Glutamatergic neuron (in vitro differentiated cells): ENCODE measurements at regions not wholly inside any gene's neighbourhood (a gene's known extent, or its start where the extent isn't known, plus 50 kb on each side); places are given as distances from the start of the nearest gene placed in this dataset.

Experiments used
- DNase-seq: peaks from one replicate; pipeline ENCODE4 v3.0.0; 2022
- H3K27ac Mint-ChIP-seq: one replicate; pipeline ENCODE4 v1.8.0; 2020; ENCODE audit warnings: mild to moderate bottlenecking, mixed read lengths, inconsistent platforms; ENCODE audit not compliant: unreplicated experiment
- H3K27me3 Mint-ChIP-seq: one replicate; pipeline ENCODE4 v1.8.0; 2020; ENCODE audit warnings: mild to moderate bottlenecking, moderate library complexity, mixed read lengths, inconsistent platforms; ENCODE audit not compliant: unreplicated experiment
- H3K36me3 Mint-ChIP-seq: one replicate; pipeline ENCODE4 v1.8.0; 2020; ENCODE audit warnings: mild to moderate bottlenecking, mixed read lengths, inconsistent platforms; ENCODE audit not compliant: unreplicated experiment
- H3K4me1 Mint-ChIP-seq: one replicate; pipeline ENCODE4 v1.8.0; 2020; ENCODE audit warnings: mild to moderate bottlenecking, low read depth, mixed read lengths, inconsistent platforms; ENCODE audit not compliant: unreplicated experiment
- H3K4me3 Mint-ChIP-seq: one replicate; pipeline ENCODE4 v1.8.0; 2020; ENCODE audit warnings: mild to moderate bottlenecking, mixed read lengths, inconsistent platforms; ENCODE audit not compliant: unreplicated experiment
- H3K9me3 Mint-ChIP-seq: one replicate; pipeline ENCODE4 v1.8.0; 2020; ENCODE audit warnings: mild to moderate bottlenecking, moderate library complexity, mixed read lengths, inconsistent platforms; ENCODE audit not compliant: unreplicated experiment
- TF ChIP-seq, protein P1 (sequence below): fragments of 200-600 bp; sonication (generic); IDR thresholded peaks from one replicate; pipeline ENCODE4 v1.5.0; 2021; ENCODE audit not compliant: partially characterized antibody, unreplicated experiment

DNA sequence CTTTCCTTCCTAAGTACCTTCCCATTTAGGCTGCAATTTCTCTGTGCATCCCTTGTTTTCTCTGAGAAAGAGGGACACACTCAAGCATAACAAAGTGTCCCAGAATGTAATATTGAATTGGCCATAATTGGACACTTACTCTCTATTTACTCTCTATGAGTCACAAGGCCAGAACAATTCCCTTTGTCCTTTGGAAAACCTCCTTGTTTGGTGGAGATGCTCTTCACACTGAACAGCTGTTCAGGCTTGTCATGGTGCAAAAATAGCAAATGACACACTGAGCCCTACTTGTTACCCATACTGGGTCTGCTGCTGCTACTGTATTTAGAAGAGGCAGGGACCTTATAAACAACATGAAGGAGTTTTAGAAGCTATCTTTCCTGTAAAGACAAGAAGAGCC lies 1590.5 kb upstream of the TMEM132C start:
- TF ChIP-seq, protein P1, sequence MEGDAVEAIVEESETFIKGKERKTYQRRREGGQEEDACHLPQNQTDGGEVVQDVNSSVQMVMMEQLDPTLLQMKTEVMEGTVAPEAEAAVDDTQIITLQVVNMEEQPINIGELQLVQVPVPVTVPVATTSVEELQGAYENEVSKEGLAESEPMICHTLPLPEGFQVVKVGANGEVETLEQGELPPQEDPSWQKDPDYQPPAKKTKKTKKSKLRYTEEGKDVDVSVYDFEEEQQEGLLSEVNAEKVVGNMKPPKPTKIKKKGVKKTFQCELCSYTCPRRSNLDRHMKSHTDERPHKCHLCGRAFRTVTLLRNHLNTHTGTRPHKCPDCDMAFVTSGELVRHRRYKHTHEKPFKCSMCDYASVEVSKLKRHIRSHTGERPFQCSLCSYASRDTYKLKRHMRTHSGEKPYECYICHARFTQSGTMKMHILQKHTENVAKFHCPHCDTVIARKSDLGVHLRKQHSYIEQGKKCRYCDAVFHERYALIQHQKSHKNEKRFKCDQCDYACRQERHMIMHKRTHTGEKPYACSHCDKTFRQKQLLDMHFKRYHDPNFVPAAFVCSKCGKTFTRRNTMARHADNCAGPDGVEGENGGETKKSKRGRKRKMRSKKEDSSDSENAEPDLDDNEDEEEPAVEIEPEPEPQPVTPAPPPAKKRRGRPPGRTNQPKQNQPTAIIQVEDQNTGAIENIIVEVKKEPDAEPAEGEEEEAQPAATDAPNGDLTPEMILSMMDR = no peak
- no peaks in the 10 kb centered on the region for H3K36me3 Mint-ChIP-seq
- no peaks in the 10 kb centered on the region for H3K27me3 Mint-ChIP-seq
- H3K27ac Mint-ChIP-seq = no peak overlapping the region
- H3K9me3 Mint-ChIP-seq = peaks cover 11% of the 10 kb centered on the region
- H3K4me3 Mint-ChIP-seq = no peak overlapping the region
- H3K4me1 Mint-ChIP-seq = no peaks in the 10 kb centered on the region
- no peak for DNase-seq

DNA sequence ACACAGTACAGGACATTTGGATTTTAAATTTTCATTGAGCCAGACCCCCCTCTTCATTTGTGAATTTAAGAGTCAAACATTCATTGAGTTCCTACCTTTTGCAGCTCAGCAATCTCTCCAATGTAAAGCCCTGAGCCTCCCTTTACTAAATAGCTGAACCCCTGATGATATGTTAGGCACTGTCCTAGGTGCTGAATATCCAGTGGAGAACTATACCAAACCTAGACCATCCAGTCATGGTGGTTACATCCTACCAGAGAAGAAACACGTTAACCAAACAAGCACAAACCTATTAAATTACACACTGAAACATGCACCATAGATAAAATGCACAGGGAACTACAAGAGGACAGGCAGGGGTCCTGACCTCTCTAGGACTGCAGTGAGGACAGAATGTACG lies 1585.3 kb upstream of the TMEM132C start:
- TF ChIP-seq, protein P1 = no peak
- no peak for DNase-seq

DNA sequence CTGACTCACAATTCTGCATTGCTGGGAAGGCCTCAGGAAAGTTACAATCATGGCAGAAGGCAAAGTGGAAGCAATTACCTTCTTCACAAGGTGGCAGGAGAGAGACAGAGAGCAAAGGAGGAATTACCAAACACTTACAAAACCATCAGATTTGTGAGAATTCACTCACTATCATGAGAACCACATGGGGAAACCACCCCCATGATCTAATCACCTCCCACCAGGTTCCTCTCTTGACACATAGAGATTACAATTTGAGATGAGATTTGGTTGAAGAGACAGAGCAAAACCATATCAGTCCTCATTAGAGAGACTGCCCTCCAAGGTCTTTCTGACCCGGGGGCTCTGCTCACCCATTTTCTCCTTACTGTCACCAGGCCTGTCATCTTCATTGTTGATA lies 1582.3 kb upstream of the TMEM132C start:
- peaks cover 4% of the 10 kb centered on the region for H3K36me3 Mint-ChIP-seq

More for the DNA sequence above, 1585.3 kb upstream of the TMEM132C start:
- H3K4me3 Mint-ChIP-seq = no peak overlapping the region
- H3K9me3 Mint-ChIP-seq = peaks cover 9% of the 10 kb centered on the region
- H3K4me1 Mint-ChIP-seq = no peaks in the 10 kb centered on the region
- H3K36me3 Mint-ChIP-seq = peaks cover 4% of the 10 kb centered on the region
- H3K27me3 Mint-ChIP-seq = no peaks in the 10 kb centered on the region
- H3K27ac Mint-ChIP-seq = no peak overlapping the region

DNA sequence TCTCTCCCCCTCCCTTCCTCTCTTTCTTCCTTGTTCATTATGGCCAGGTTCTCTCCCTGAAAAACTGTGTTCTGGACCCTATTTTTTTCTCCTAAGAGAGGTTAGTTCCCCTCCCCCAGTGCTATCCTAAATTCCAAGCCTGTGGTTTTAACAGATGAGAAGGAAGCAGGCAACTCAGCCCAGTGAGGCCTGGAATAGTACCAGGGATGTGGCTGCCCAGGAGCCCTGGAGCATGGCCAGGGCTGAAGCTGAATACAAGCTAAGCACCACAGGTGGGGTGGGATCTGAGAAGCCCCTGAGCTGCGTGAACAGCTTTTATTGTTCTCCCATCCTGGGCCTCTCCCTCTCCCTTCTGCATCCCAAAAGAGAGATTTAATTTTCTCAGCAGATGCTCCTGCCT lies 1581.3 kb upstream of the TMEM132C start:
- Mint-ChIP-seq H3K4me3 (no peak overlapping the region), H3K9me3 (peaks cover 2% of the 10 kb centered on the region)

More for the DNA sequence above, 1582.3 kb upstream of the TMEM132C start:
- TF ChIP-seq, protein P1 = no peak
- no peak overlapping the region for H3K27ac Mint-ChIP-seq
- H3K4me1 Mint-ChIP-seq = no peaks in the 10 kb centered on the region
- H3K27me3 Mint-ChIP-seq = peaks cover 4% of the 10 kb centered on the region
- H3K4me3 Mint-ChIP-seq = no peak overlapping the region
- peaks cover 2% of the 10 kb centered on the region for H3K9me3 Mint-ChIP-seq
- no peak for DNase-seq

GRCh38 chr12:126688556-126688955 lies 1578.4 kb upstream of the TMEM132C start:
- H3K9me3 Mint-ChIP-seq = peaks cover 2% of the 10 kb centered on the region
- TF ChIP-seq, protein P1 = no peak
- H3K4me3 Mint-ChIP-seq = no peak overlapping the region
- H3K27me3 Mint-ChIP-seq = peaks cover 4% of the 10 kb centered on the region
- no peak for DNase-seq
- H3K36me3 Mint-ChIP-seq = peaks cover 4% of the 10 kb centered on the region
- no peak overlapping the region for H3K27ac Mint-ChIP-seq
- no peaks in the 10 kb centered on the region for H3K4me1 Mint-ChIP-seq

More for the DNA sequence above, 1581.3 kb upstream of the TMEM132C start:
- H3K27ac Mint-ChIP-seq = no peak overlapping the region
- peaks cover 4% of the 10 kb centered on the region for H3K27me3 Mint-ChIP-seq
- peaks cover 4% of the 10 kb centered on the region for H3K36me3 Mint-ChIP-seq
- TF ChIP-seq, protein P1 = no peak
- H3K4me1 Mint-ChIP-seq = no peaks in the 10 kb centered on the region
- no peak for DNase-seq
